RPMI8226 (cell line): ENCODE measurements at regions not wholly inside any gene's neighbourhood (a gene's known extent, or its start where the extent isn't known, plus 50 kb on each side); places are given as distances from the start of the nearest gene placed in this dataset.

Experiments used
- DNase-seq: peaks from one replicate; pipeline ENCODE4 v3.0.0-alpha.2; 2015

DNA sequence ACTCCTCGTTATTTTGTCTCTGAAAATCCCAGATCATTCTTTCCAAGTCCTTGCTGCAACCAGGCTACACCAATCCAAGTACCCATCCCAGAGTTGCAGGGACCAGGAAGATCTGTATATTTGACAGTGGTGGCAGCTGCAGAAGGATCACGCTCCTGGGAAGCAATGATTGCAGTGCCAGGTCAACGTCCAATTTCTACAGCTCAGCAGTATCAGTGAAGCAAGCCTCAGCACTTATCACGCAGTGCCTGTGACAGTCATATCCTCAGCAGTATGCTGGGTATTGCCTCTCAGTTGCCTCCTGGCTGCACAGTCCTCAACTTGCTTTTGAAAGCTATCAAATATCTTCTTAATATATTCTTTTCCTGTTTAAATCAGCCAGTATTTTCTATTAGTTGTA, 66.7 kb downstream of the BARHL2 start:
- DNase-seq, result no peak

DNA sequence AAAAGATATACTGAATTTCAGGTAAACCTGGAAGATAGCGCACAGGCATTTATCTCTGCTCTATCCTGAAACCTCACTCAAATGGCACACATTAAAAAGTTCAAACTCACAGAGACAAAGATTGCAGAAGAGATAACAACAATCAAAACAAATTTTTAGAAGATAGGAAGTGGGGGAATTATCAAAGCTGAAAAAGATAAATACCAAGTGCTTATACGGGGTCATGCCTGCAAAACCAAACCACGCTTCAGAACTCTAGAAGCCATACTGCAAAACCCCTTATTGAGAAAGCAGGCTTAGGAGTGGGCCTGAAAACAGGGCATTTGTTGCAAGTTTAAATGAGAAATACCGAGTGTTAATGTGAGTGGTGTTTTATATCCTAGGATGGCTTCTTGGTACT, 76.8 kb downstream of the BARHL2 start:
- no peak for DNase-seq

DNA sequence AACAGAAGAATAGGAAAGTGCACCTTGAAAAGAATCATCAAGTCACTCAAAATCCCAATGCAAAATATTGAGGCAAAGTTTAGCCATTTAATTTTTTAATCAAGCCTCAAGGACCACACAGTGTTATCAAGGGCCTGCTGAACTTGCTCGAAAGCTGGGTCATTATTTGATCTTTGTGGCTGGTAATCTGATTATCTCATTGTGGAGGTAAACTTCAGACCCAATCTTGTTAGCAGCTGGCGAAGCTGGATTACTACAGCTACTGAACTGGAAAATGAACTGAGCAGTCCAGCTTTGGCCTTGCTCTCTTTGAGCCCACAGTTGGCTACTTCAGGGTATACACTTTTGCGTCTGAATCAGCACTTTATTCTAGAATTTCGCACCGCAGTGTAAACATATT, 94.4 kb downstream of the BARHL2 start:
- DNase-seq, result no peak

DNA sequence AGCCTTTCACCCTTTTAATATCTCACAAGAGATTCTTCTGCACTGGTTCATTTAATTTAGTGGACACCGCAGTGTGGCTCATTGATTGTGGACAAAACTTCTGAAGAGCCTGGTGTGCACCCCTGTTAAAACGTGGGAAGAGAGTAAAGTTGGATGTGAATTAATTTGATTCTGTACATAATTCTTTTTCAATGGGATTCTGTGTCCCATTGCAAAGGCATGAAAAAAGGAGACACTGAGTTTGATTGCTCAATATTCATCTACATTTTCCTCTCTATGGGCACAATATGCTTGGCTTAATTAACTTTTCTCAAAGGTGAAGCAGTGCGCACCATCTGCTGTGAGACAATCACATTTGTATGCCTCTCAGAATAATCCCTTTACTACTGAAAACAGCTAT, 95.1 kb downstream of the BARHL2 start:
- DNase-seq, result no peak

DNA sequence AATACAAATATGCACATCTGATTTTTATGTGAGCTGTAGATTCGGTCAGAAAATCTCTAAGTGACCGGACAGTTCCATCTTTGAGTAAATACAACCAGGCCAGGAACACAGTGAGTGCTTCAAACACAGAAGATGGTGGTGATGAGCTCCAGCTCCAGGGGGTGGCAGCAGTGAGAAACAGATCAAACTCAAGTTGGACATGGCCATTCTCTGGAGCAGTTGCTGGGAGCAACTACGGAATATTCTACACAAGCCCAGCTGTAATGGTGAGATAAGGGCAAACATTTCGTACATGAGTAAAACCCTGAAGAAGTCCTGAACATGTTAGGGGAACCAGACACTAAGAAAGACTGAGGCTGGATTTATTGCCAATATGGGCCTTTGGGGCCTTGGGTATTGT, 100.7 kb downstream of the BARHL2 start:
- DNase-seq, result no peak

DNA sequence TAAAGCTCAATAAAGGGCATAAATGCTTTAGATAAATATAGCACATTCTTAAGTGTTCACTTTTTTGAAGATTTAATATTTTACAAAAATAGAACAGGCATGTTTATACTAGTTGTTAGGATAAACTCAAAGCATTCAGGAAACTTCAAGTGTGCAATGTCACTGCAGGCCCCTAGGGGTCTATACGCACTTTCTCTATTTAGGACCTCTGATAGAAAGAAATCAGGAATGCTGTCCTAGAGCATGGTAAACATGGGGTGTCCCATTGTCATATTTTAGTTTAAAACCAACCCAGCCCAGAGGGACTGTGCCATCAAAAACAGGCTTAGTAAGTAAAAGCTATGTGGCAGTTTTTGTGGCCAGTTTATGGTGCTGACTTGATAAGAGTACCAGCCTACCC, 102.2 kb downstream of the BARHL2 start:
- no peak for DNase-seq

DNA sequence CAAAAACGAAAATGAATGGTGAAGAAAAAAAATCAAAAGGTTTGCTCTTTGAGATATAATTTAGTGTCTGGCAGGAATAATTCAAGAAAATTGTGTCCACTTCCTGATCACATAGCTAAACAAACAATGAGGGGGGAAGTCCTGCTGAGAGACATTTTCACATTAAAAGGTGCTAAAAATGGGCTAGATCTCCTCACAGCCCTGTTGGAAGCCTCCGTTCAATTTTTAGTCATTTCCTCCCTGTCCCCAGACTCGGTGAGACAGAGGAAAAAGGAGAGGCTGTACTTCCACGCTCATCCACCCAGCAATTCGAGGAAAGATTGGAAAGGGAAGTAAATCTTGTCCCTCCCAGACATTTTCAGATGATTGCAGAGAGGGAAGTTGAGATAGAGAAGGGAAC, 103.7 kb downstream of the BARHL2 start:
- no peak for DNase-seq

DNA sequence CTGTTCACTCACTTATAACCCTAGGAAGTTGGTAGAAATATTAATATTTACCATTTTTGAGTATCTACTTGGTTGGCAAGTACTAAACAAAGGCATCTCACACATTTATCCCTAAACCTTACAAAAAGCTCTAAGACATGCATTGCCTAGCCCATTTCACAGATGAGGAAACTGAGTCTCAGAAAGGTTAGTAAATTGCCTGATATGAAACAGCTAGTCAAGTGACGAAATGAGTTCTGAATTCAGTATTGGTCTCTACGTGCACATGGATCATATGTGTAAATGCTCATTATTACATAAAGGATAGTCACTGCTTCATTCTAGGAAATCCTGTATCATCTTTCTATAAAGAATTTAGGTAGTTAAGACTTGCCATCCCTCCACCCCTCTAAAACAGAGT, 105.1 kb downstream of the BARHL2 start:
- DNase-seq, result no peak

DNA sequence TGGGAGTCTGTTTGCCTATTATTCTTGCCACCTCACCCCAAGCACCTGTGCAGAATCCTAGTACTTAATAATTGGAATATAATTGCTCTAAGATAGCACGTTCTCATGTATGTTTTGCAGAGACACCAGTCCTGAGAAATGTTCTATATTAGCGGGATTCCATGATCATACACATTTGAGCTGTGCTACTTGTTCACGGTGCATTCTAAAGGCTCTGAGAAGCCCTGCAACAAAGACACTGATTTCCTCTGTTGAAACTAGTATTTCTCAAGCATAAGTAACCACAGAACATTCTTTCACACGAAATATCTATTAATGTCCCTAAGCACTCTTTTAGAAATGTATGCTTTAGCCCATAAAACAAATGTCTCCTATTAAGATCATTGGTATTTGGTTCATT, 109.4 kb downstream of the BARHL2 start:
- DNase-seq, result no peak

DNA sequence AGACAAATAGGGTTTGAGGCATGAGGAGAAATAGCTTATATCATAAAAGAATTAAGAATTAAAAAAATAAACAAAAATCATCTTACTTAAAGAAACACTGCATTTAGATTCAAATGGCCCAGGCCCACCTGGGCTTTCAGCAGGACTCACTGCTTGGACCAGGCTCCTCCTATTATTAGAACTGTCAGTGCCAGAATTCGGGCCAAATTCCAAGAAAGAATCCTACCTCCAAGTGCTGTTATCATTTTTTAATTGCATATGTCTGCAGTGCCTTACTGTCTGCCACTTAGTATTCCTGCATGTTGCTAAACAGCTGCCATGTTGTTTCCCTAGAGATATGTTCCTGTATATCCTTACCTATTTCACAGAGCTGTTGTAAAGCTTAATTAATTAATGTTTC, 112.0 kb downstream of the BARHL2 start:
- no peak for DNase-seq

DNA sequence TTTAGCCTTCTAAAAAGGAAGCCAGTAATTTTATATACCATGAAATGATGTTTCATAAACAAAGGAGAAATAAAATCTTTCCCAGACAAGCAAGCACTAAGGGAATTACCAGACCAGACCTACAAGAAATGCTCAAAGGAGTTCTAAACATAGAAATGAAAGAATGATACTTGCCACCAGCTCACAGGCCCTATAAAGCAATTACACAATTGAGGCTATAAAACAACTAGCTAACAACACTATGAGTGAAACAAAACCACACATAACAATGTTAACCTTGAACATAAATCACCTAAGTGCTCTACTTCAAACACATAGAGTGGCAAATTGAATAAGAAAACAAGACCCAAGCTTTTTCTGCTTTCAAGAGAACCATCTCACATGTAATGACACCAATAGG, 123.8 kb downstream of the BARHL2 start:
- DNase-seq, result no peak

DNA sequence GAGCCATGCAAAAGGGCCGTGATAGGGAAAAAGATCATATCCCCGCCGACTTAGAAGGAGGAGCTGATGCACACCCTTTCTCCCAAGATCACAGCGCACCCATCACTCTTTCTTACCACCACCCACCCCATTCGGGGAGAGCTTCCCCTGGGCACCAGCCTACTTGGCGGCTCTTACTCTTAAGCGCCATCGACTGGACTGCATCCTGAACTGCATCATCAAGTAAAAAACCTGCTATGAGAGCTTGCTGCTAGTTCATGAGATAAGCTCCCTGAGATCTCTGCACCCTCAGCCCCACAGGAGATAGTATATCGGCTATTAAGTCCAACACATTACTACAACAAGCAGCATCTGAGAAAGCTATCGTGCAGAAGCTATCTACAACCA, 125.1 kb downstream of the BARHL2 start:
- no peak for DNase-seq

DNA sequence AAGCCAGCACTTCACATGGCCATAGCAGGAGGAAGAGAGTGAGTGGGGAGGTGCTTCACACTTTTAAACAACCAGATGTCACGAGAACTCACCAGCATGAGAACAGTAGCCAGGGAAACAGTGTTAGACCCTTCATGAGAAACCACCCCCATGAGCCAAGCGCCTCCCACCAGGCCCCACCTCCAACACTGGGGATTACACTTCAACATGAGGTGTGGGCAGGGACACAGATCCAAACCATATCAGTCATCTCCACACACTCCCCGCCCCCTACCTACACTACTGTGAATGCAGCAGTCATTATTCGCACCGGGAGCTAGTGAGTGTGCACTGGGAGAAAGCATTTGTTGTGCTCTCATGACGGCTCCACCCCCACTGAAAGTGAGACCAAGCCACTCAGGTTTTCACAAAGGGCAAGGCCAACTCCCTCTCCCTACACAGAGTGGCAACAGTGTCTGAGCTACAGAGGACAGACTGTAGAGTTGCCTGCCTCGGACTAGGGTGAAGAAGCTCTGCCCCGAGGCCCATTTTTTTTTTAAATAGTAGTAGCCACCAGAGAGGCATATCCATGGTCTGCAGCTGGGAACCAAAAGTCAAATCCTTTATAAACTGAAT, 125.6 kb downstream of the BARHL2 start:
- DNase-seq, result no peak

DNA sequence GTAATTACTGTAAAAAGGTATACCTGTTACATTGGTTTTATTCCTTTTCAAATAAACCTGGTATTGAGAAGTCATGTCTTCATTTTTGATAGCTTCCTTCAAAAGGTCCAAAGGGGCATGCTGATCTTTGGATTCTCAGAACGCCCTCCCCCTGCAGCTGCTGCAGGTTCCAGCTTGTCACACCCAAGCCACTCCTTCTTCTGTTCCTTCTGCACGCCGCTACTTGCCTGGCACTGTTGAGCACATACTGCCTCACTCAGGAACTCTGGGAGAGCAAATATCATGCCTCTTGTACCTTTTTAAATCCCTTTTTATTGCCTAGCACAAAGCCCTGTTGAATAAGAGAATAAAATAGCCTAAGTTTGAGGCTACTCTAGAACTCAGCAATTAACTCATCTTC, 136.9 kb downstream of the BARHL2 start:
- no peak for DNase-seq

DNA sequence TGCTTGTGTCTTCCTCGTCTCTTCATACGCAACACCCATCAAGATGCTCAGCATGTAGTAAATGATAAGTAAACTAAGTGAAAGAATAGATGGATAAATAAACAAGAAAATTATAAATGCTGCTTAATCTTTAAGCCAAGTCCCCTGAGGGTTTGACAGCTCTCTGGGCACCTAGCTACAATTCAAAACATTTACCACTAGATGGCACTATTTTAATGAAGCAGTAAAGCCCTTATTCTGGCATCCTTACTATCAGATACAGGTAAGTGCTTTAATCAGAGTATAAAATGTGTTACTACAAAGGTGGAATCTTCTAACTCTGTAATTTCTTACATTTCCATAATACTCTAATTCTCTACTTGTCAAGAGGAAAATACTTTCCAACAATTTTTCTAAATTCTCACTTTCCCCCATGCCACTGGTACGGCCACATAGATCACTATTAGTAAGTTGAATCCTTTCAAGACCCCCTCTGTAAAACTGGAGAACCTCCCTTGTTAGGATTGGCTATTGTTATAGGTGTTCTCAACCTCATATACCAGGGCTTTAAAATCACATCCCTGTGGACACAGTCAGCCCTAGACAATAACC, 137.8 kb downstream of the BARHL2 start:
- peak; percentile 34 for DNase-seq

DNA sequence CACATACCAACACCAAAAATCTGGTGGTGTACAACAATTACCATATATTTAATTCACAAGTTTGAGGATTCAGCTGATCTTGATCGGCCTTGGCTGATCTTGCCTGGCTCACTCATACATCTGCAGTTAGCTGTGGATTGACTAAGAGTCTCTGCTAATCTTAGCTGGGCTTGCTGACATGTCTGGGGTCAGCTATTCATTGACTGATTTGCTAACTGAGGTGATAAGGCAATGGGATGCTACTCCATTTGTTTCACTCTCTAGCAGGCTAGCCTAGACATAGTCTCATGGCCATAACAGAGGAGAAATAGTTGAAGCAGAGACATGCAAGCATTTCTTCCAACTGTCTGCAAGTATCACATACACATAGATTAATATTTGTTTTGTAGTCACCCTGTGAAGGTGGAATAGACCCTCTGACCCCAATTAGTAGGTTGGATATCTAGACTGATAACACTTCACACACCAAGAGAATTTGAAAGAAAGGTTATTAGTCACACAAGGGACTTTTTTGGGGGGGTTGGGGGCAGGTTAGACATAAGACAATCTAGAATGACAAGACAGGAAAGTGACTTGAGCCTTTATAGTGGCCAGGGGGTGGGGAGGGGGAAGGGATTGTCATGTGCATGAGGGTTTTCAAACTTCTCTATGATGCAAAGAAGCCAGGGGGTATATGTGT, 142.3 kb downstream of the BARHL2 start:
- no peak for DNase-seq

DNA sequence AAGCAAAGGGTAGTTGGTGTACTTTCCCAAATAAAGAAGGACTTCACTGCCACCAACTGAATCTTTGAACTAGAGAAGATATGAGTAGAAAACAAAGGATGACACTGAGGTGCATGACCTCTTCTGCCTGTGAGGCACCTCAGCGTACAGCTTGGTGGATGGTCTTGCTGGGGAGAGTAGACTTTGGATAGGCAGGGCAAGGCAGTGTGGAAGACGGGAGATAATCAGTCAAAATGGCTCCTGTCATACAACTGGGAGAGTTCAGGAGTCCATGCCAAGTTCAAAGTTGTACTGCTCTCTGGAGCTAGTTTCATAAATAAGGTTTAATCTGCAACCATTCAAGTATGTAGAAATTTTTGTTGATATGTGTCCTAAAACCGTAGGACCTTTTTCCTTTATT, 143.4 kb downstream of the BARHL2 start:
- no peak for DNase-seq

DNA sequence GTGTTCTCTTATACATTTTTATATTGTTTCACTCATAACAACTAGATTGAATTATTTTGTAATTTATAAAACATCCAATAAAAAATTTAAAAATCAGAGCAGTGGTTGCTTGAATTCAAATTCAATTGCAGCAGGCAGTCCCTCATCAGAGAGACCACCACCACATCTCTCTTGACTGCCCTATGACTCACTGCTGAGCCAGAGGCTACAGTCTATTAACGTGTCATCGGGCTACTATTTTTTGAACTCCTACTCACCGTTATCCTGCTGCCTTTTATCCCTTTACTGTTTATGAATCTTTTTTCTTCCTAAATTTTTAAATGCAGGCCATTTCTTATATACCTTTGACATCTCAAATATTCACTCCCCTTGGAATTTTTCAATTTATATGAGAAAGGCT, 144.7 kb downstream of the BARHL2 start:
- DNase-seq, result no peak

DNA sequence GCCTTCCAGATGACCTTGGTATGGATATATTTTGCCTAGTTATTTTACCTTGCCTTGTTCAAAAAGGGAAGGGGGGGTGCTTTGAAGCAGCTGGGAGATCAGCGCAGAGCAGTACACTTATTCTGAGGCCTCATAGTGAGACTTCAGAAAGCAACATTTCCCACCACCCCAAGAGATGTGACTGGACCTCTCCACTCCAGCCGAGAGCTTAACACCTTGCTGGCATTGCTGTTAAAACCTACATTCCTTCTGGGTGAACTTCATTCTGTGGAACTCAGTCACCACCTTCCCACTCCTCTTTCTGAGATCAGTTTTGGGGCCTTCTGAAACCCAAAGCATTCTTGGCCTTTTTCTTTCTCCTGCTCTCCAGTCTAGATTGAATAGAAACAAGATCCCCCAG, 148.7 kb downstream of the BARHL2 start:
- no peak for DNase-seq

DNA sequence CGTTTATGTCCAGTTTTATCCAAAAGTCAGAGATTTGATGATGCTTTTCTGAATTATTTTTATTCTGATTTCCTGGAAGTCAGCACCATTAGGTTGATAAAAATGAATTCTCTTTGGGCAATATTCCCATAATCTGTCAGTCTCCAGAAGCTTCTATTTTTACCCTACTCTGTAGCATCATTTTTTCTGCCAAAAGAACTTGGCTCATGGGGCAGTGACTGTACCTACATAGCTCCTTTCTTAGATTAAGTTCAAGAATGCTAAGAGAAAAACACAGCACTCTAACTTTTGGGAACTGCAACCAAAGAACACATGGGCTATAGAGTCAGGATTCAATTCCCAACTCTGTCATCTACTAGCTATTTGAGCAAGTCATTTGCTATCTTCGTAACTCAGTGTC, 152.9 kb downstream of the BARHL2 start:
- DNase-seq, result no peak

DNA sequence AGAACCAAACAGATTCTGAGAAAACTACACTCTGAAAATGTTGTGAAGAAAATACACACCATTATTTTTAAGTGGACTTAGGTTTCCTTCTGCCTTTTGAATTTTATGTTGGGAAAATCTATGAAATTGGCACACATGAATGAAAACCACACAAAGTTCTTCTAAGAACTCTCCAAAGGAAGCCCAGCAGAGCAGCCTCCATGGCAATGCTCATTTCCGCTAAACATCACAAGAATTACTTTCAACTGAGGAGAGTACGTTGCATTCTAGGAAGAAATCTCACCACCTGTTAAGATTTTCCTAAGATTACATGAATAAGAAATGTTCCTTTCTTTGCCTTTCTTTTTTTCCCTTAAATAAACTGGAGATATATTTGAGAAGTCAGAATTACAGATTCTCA, 154.2 kb downstream of the BARHL2 start:
- no peak for DNase-seq

DNA sequence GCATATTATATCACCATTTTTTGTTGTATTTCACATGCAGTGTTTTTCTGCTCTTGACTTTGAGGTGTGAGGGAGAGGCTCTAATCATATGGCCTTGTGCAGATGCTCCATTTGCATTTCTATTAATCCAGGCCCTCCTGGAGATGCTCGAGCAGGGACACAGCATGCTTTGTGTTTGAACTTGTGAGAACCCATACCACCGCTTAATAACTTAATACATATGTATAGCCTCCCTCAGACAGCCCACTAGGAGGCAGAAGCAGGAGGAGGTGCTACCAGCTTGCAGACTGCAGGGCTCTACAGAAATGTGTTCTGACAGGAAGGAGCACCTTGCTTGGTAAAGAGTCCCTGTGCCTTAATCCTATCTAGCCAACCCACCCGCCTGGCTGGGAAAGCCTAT, 155.2 kb downstream of the BARHL2 start:
- no peak for DNase-seq

DNA sequence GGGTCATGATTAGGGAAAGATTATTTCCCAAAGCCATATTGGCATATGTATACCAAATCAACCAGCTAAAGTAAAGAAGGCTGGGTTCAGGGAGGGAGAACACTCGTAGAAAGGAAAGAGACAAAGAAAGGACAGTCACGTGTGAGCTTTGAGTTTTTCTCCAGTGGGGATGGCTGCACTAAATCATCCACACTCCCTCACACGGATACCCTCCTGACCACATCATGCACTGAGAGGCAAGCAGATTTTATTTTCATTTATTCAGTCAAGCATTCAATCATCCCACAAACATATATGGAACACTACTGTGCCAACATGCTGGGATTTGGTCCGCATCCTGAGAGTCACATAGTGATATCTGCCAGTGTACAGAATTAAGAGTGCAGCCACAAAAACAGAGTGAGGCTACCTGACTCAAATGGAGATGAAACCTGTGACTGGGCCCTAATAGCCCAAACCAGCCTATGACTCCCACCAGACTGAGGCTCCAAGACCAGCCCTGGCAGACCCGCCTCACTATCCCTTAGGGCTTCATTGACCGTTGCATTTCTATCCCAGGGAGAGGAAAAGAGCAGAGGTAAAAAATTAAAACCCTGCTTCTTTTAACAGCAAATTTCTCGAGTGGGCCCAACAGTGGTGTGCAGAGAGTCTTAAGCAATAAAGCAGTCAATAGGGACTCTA, 155.9 kb downstream of the BARHL2 start:
- DNase-seq, result no peak

DNA sequence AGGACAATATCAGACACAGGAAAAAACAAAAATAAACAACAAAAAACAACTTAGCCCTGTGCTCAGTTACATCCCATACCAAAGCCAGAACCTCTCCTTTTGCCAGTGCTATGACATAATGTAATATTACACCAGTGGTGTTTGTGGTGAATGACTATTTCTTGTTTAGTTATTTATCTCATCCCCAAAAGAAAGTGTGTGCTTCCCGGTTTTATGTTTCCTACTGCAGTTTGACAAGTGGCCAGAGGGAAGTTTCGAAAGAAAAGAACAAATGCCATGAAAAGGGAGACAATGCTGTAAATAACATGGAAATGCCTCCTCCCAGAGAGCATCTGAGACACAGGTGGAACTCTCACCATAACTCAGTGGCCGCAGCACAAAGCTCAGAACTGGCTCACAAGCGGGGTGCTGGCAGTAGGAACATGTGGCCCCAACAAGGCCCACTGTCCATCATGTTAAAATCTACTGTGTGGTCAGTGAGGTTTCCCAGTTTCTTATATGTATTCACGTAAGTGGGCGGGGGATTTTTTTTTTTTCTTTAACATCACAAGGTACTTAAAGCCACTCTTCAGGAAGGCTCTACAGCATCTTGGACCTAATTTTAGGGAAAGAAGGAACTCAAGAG, 158.2 kb downstream of the BARHL2 start:
- DNase-seq, result no peak
